ENCODE measurements at regions not wholly inside any gene's neighbourhood (a gene's known extent, or its start where the extent isn't known, plus 50 kb on each side); places are given as distances from the start of the nearest gene placed in this dataset.

GRCh38 chr12:58046271-58046670 lies 104.9 kb downstream of the ATP23 start:
- TF ChIP-seq CTCF (IDR thresholded peaks at IDR 0.05; ENCODE audit: control extremely low read depth, extremely low read depth), result no peak

GRCh38 chr12:58051378-58051777 lies 110.0 kb downstream of the ATP23 start:
- no peak for DNase-seq
- no peak overlapping the region for H3K27ac ChIP-seq (ENCODE audit: low read depth in 1 of 2, low read length in 1 of 2)
- H3K4me1 ChIP-seq (ENCODE audit: control insufficient read depth in 5 of 5, insufficient read depth in 5 of 5, low read length in 5 of 5), result no peaks in the 10 kb centered on the region
- H3K27me3 ChIP-seq (ENCODE audit: control insufficient read depth in 3 of 3, insufficient read depth in 3 of 3, low read length in 2 of 3), result no peaks in the 10 kb centered on the region
- H3K9me3 ChIP-seq (ENCODE audit: control insufficient read depth in 4 of 4, insufficient read depth in 3 of 4, low read length in 3 of 4), result peaks cover 0 to 3% (median 0%) of the 10 kb centered on the region in 4 donors
- ATAC-seq (ENCODE audit: insufficient read depth, low FRiP score), result no peak
- no peak for TF ChIP-seq CTCF (IDR thresholded peaks at IDR 0.05; ENCODE audit: control extremely low read depth, extremely low read depth)
- H3K4me3 ChIP-seq, result no peak overlapping the region
- H3K9ac ChIP-seq (ENCODE audit: insufficient read depth in 1 of 2, low read length in 2 of 2), result no peak overlapping the region
- H3K36me3 ChIP-seq (ENCODE audit: control insufficient read depth in 4 of 4, insufficient read depth in 4 of 4, low read length in 4 of 4), result no peaks in the 10 kb centered on the region
- whole genome bisulfite sequencing, 2 donors, result 0 to 95% methylated on average over 1 of the region's 1 CpG

More at GRCh38 chr12:58046271-58046670, 104.9 kb downstream of the ATP23 start:
- Histone ChIP-seq H3K9ac (ENCODE audit: insufficient read depth in 1 of 2, low read length in 2 of 2) (no peak overlapping the region), H3K27ac (ENCODE audit: low read depth in 1 of 2, low read length in 1 of 2) (no peak overlapping the region), H3K4me3 (no peak overlapping the region), H3K4me1 (ENCODE audit: control insufficient read depth in 5 of 5, insufficient read depth in 5 of 5, low read length in 5 of 5) (no peaks in the 10 kb centered on the region), H3K9me3 (ENCODE audit: control insufficient read depth in 4 of 4, insufficient read depth in 3 of 4, low read length in 3 of 4) (peaks cover 0 to 4% (median 0%) of the 10 kb centered on the region in 4 donors), H3K27me3 (ENCODE audit: control insufficient read depth in 3 of 3, insufficient read depth in 3 of 3, low read length in 2 of 3) (no peaks in the 10 kb centered on the region), H3K36me3 (ENCODE audit: control insufficient read depth in 4 of 4, insufficient read depth in 4 of 4, low read length in 4 of 4) (no peaks in the 10 kb centered on the region)
- ATAC-seq (ENCODE audit: insufficient read depth, low FRiP score) (no peak), DNase-seq (no peak)
- 52 to 77% methylated on average over 1 of the region's 1 CpG for WGBS, 2 donors

- H3K36me3 ChIP-seq (ENCODE audit: control insufficient read depth in 4 of 4, insufficient read depth in 4 of 4, low read length in 4 of 4), result no peaks in the 10 kb centered on the region
- H3K4me1 ChIP-seq (ENCODE audit: control insufficient read depth in 5 of 5, insufficient read depth in 5 of 5, low read length in 5 of 5), result peaks cover 0 to 4% (median 0%) of the 10 kb centered on the region in 5 donors
- TF ChIP-seq CTCF (IDR thresholded peaks at IDR 0.05; ENCODE audit: control extremely low read depth, extremely low read depth), result no peak
- H3K9me3 ChIP-seq (ENCODE audit: control insufficient read depth in 4 of 4, insufficient read depth in 3 of 4, low read length in 3 of 4), result peaks cover 0 to 2% (median 0%) of the 10 kb centered on the region in 4 donors
- no peak for DNase-seq
- no peaks in the 10 kb centered on the region for H3K27me3 ChIP-seq (ENCODE audit: control insufficient read depth in 3 of 3, insufficient read depth in 3 of 3, low read length in 2 of 3)
- no peak overlapping the region for H3K27ac ChIP-seq (ENCODE audit: low read depth in 1 of 2, low read length in 1 of 2)
- H3K9ac ChIP-seq (ENCODE audit: insufficient read depth in 1 of 2, low read length in 2 of 2), result no peak overlapping the region
- H3K4me3 ChIP-seq, result no peak overlapping the region
- WGBS, 2 donors, result 96 to 98% methylated on average over 1 of the region's 1 CpG
- ATAC-seq (ENCODE audit: insufficient read depth, low FRiP score), result no peak
Measured at GRCh38 chr12:58064666-58065065, 123.3 kb downstream of the ATP23 start.

- H3K27me3 ChIP-seq (ENCODE audit: control insufficient read depth in 3 of 3, insufficient read depth in 3 of 3, low read length in 2 of 3), result no peaks in the 10 kb centered on the region
- H3K27ac ChIP-seq (ENCODE audit: low read depth in 1 of 2, low read length in 1 of 2), result no peak overlapping the region
- no peaks in the 10 kb centered on the region for H3K36me3 ChIP-seq (ENCODE audit: control insufficient read depth in 4 of 4, insufficient read depth in 4 of 4, low read length in 4 of 4)
- peaks cover 0 to 4% (median 0%) of the 10 kb centered on the region in 5 donors for H3K4me1 ChIP-seq (ENCODE audit: control insufficient read depth in 5 of 5, insufficient read depth in 5 of 5, low read length in 5 of 5)
- no peak overlapping the region for H3K9ac ChIP-seq (ENCODE audit: insufficient read depth in 1 of 2, low read length in 2 of 2)
- H3K9me3 ChIP-seq (ENCODE audit: control insufficient read depth in 4 of 4, insufficient read depth in 3 of 4, low read length in 3 of 4), result peaks cover 0 to 2% (median 0%) of the 10 kb centered on the region in 4 donors
- peak in 2 of 3 donors; percentile 44 to 48 for DNase-seq
- no peak for TF ChIP-seq CTCF (IDR thresholded peaks at IDR 0.05; ENCODE audit: control extremely low read depth, extremely low read depth)
- ATAC-seq (ENCODE audit: insufficient read depth, low FRiP score), result no peak
- no peak overlapping the region for H3K4me3 ChIP-seq
Measured at GRCh38 chr12:58066296-58066695, 124.9 kb downstream of the ATP23 start.

Measured in lung (tissue), 11 donors.